Esophagus muscularis mucosa (tissue), 4 donors: ENCODE measurements at regions not wholly inside any gene's neighbourhood (a gene's known extent, or its start where the extent isn't known, plus 50 kb on each side); places are given as distances from the start of the nearest gene placed in this dataset.

Source experiments
- EP300 ChIP-seq: sonication (generic); formaldehyde crosslinking; IDR thresholded peaks from one replicate; pipeline ENCODE4 v1.6.1; 2017; ENCODE audit warnings: antibody characterized with exemption
- POLR2A ChIP-seq: fragments of 450-650 bp; IDR thresholded peaks from one replicate; pipeline ENCODE4 v1.6.1; 2017; ENCODE audit warnings: antibody characterized with exemption, moderate library complexity, mild to moderate bottlenecking, low read depth
- POLR2AphosphoS5 ChIP-seq, 2 donors: sonication (generic); formaldehyde crosslinking; IDR thresholded peaks; one replicate each; pipeline ENCODE4 v1.6.1; 2017; ENCODE audit warnings: antibody characterized with exemption in 2 of 2
- TF ChIP-seq, protein P1 (sequence below), 3 experiments: fragments of 200-600 bp in 2 of 3; fragments of 450-650 bp in 1 of 3; sonication (generic) in 2 of 3; IDR thresholded peaks; one replicate each; pipeline ENCODE4 v1.5.1; 2017 to 2019; ENCODE audit warnings: antibody characterized with exemption in 3 of 3, mild to moderate bottlenecking in 2 of 3, moderate library complexity in 1 of 3

DNA sequence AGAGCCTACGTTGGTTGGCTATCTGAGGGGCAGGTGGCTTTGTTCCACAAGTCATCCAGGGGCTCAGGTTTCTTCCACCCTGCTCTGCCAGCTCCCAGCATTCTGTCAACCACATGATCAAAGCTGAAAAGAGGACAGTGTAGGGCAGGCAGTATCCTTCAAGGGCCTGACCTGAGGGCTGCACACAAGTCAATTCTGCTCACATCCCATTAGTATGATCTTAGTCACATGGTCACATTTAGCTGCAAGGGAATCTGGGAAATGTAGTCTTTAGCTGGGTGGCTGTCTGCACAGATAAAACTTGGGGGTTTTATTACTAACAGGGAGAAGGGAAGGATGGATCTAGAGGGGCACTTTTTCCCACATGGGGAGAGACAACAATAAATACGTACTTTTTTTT is 97.3 kb downstream of the SALL1 start:
- TF ChIP-seq, protein P1, sequence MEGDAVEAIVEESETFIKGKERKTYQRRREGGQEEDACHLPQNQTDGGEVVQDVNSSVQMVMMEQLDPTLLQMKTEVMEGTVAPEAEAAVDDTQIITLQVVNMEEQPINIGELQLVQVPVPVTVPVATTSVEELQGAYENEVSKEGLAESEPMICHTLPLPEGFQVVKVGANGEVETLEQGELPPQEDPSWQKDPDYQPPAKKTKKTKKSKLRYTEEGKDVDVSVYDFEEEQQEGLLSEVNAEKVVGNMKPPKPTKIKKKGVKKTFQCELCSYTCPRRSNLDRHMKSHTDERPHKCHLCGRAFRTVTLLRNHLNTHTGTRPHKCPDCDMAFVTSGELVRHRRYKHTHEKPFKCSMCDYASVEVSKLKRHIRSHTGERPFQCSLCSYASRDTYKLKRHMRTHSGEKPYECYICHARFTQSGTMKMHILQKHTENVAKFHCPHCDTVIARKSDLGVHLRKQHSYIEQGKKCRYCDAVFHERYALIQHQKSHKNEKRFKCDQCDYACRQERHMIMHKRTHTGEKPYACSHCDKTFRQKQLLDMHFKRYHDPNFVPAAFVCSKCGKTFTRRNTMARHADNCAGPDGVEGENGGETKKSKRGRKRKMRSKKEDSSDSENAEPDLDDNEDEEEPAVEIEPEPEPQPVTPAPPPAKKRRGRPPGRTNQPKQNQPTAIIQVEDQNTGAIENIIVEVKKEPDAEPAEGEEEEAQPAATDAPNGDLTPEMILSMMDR (IDR thresholded peaks at IDR 0.05), result no peak
- TF ChIP-seq POLR2A (no peak), POLR2AphosphoS5 (IDR thresholded peaks at IDR 0.05) (no peak), EP300 (no peak)
